ENCODE measurements at regions not wholly inside any gene's neighbourhood (a gene's known extent, or its start where the extent isn't known, plus 50 kb on each side); places are given as distances from the start of the nearest gene placed in this dataset.

DNA sequence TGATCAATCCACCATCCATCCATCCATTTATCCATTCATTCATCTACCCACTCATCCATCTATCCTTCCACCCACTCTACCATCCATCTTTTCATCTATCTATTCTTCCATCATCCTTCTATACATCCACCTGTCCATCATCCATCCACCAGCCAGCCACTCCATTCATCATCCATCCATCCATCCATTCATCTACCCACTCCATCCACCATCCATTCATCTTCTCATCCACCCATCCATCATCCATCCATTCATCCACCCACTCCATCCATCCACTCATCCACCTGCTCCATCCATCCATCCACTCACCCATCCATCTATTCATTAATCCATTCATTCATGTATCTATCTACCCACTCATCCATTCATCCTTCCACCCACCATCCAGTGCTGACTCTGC lies 127.9 kb upstream of the TMPRSS2 start:
- Histone ChIP-seq H3K9me3 (no peaks in the 10 kb centered on the region), H3K79me2 (ENCODE audit: insufficient read depth) (no peaks in the 10 kb centered on the region), H3K9me2 (no peaks in the 10 kb centered on the region), H3K4me1 (ENCODE audit: control insufficient read depth in 1 of 2, insufficient read depth in 2 of 2, low read depth in 1 of 2, low read length in 1 of 2) (peaks cover 0 to 16% of the 10 kb centered on the region in 2 experiments; a peak in 2 of 4 replicates), H3K27me3 (ENCODE audit: insufficient read depth) (no peaks in the 10 kb centered on the region), H3K9ac (no peak overlapping the region), H3F3A (replicated peaks; ENCODE audit: insufficient read depth) (peaks cover 15% of the 10 kb centered on the region), H2AFZ (ENCODE audit: low read depth) (no peak overlapping the region), H3K36me3 (replicated peaks in 1 of 2; ENCODE audit: control insufficient read depth in 1 of 2, insufficient read depth in 2 of 2, low read length in 1 of 2) (no peaks in the 10 kb centered on the region), H4K20me1 (ENCODE audit: insufficient read depth) (no peaks in the 10 kb centered on the region), H3K4me3 (ENCODE audit: low read depth in 2 of 2, low read length in 1 of 2) (no peak overlapping the region), H3K4me2 (no peak overlapping the region), H3K27ac (ENCODE audit: low read depth in 2 of 2, low read length in 1 of 2) (no peak overlapping the region)
- no peak for DNase-seq
- ChIA-PET POLR2A (no interaction called here), CTCF (no interaction called here)
- TF ChIP-seq MEF2A (IDR thresholded peaks at IDR 0.05; ENCODE audit: borderline replicate concordance, low read depth) (no peak), MXI1 (IDR thresholded peaks at IDR 0.05; ENCODE audit: low read depth, low read length) (no peak), FOXJ3 (CRISPR knock-in tag; IDR thresholded peaks at IDR 0.05) (no peak), NFIC (IDR thresholded peaks at IDR 0.05; ENCODE audit: borderline replicate concordance) (no peak), RXRA (IDR thresholded peaks at IDR 0.05; ENCODE audit: borderline replicate concordance, low read depth) (no peak), EP300 (IDR thresholded peaks at IDR 0.05; ENCODE audit: borderline replicate concordance in 1 of 2, low read depth in 1 of 2, low read length in 1 of 2) (no peak), TAF1 (IDR thresholded peaks at IDR 0.05; ENCODE audit: borderline replicate concordance, low read depth, low read length) (no peak), TEAD4 (IDR thresholded peaks at IDR 0.05; ENCODE audit: borderline replicate concordance, insufficient read depth) (no peak), EZH2phosphoT487 (IDR thresholded peaks at IDR 0.05; ENCODE audit: borderline replicate concordance, low read depth) (no peak)
- TF ChIP-seq, protein P1, sequence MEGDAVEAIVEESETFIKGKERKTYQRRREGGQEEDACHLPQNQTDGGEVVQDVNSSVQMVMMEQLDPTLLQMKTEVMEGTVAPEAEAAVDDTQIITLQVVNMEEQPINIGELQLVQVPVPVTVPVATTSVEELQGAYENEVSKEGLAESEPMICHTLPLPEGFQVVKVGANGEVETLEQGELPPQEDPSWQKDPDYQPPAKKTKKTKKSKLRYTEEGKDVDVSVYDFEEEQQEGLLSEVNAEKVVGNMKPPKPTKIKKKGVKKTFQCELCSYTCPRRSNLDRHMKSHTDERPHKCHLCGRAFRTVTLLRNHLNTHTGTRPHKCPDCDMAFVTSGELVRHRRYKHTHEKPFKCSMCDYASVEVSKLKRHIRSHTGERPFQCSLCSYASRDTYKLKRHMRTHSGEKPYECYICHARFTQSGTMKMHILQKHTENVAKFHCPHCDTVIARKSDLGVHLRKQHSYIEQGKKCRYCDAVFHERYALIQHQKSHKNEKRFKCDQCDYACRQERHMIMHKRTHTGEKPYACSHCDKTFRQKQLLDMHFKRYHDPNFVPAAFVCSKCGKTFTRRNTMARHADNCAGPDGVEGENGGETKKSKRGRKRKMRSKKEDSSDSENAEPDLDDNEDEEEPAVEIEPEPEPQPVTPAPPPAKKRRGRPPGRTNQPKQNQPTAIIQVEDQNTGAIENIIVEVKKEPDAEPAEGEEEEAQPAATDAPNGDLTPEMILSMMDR (IDR thresholded peaks at IDR 0.05), result no peak
- TF ChIP-seq, protein P2, sequence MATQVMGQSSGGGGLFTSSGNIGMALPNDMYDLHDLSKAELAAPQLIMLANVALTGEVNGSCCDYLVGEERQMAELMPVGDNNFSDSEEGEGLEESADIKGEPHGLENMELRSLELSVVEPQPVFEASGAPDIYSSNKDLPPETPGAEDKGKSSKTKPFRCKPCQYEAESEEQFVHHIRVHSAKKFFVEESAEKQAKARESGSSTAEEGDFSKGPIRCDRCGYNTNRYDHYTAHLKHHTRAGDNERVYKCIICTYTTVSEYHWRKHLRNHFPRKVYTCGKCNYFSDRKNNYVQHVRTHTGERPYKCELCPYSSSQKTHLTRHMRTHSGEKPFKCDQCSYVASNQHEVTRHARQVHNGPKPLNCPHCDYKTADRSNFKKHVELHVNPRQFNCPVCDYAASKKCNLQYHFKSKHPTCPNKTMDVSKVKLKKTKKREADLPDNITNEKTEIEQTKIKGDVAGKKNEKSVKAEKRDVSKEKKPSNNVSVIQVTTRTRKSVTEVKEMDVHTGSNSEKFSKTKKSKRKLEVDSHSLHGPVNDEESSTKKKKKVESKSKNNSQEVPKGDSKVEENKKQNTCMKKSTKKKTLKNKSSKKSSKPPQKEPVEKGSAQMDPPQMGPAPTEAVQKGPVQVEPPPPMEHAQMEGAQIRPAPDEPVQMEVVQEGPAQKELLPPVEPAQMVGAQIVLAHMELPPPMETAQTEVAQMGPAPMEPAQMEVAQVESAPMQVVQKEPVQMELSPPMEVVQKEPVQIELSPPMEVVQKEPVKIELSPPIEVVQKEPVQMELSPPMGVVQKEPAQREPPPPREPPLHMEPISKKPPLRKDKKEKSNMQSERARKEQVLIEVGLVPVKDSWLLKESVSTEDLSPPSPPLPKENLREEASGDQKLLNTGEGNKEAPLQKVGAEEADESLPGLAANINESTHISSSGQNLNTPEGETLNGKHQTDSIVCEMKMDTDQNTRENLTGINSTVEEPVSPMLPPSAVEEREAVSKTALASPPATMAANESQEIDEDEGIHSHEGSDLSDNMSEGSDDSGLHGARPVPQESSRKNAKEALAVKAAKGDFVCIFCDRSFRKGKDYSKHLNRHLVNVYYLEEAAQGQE (IDR thresholded peaks at IDR 0.05; ENCODE audit: low read depth, low read length), result no peak
- TF ChIP-seq, protein P3, sequence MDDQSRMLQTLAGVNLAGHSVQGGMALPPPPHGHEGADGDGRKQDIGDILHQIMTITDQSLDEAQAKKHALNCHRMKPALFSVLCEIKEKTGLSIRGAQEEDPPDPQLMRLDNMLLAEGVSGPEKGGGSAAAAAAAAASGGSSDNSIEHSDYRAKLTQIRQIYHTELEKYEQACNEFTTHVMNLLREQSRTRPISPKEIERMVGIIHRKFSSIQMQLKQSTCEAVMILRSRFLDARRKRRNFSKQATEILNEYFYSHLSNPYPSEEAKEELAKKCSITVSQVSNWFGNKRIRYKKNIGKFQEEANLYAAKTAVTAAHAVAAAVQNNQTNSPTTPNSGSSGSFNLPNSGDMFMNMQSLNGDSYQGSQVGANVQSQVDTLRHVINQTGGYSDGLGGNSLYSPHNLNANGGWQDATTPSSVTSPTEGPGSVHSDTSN (IDR thresholded peaks at IDR 0.05), result no peak
- TF ChIP-seq, protein P4, sequence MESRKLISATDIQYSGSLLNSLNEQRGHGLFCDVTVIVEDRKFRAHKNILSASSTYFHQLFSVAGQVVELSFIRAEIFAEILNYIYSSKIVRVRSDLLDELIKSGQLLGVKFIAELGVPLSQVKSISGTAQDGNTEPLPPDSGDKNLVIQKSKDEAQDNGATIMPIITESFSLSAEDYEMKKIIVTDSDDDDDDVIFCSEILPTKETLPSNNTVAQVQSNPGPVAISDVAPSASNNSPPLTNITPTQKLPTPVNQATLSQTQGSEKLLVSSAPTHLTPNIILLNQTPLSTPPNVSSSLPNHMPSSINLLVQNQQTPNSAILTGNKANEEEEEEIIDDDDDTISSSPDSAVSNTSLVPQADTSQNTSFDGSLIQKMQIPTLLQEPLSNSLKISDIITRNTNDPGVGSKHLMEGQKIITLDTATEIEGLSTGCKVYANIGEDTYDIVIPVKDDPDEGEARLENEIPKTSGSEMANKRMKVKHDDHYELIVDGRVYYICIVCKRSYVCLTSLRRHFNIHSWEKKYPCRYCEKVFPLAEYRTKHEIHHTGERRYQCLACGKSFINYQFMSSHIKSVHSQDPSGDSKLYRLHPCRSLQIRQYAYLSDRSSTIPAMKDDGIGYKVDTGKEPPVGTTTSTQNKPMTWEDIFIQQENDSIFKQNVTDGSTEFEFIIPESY (IDR thresholded peaks at IDR 0.05; ENCODE audit: borderline replicate concordance, low read depth), result no peak
- TF ChIP-seq, protein P5, sequence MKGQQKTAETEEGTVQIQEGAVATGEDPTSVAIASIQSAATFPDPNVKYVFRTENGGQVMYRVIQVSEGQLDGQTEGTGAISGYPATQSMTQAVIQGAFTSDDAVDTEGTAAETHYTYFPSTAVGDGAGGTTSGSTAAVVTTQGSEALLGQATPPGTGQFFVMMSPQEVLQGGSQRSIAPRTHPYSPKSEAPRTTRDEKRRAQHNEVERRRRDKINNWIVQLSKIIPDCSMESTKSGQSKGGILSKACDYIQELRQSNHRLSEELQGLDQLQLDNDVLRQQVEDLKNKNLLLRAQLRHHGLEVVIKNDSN (IDR thresholded peaks at IDR 0.05; ENCODE audit: borderline replicate concordance, low read depth), result no peak

Measured in SK-N-SH (cell line).